ENCODE measurements at regions not wholly inside any gene's neighbourhood (a gene's known extent, or its start where the extent isn't known, plus 50 kb on each side); places are given as distances from the start of the nearest gene placed in this dataset.

GRCh38 chr2:204453730-204454167 lies 91.5 kb upstream of the PARD3B start:
- Histone ChIP-seq H3K9me3 (ENCODE audit: low read length) (no peaks in the 10 kb centered on the region), H3K79me2 (ENCODE audit: insufficient read depth, low read length) (no peaks in the 10 kb centered on the region), H3F3A (ENCODE audit: insufficient read depth, low read length) (no peaks in the 10 kb centered on the region), H2AFZ (ENCODE audit: low read length) (no peak overlapping the region), H4K20me1 (ENCODE audit: insufficient read depth, low read length) (no peaks in the 10 kb centered on the region), H3K4me1 (ENCODE audit: insufficient read depth, low read length, severe bottlenecking) (no peaks in the 10 kb centered on the region), H3K4me2 (ENCODE audit: low read length) (no peak overlapping the region), H3K36me3 (ENCODE audit: insufficient read depth, low read length) (no peaks in the 10 kb centered on the region), H3K9ac (ENCODE audit: low read length) (no peak overlapping the region), H3K27me3 (ENCODE audit: insufficient read depth, low read length) (no peaks in the 10 kb centered on the region), H3K9me2 (ENCODE audit: low read depth, low read length) (no peaks in the 10 kb centered on the region), H3K27ac (ENCODE audit: low read depth, low read length, poor library complexity, severe bottlenecking) (no peak overlapping the region), H3K4me3 (ENCODE audit: low read depth, low read length, poor library complexity, severe bottlenecking) (no peak overlapping the region)
- no peak for TF ChIP-seq EZH2 (IDR thresholded peaks at IDR 0.05; ENCODE audit: borderline replicate concordance, low read length)
- no peak for TF ChIP-seq CTCF (IDR thresholded peaks at IDR 0.05; ENCODE audit: low read length)

GRCh38 chr2:204454672-204455380 lies 90.4 kb upstream of the PARD3B start:
- no peak overlapping the region for H2AFZ ChIP-seq (ENCODE audit: low read length)
- no peaks in the 10 kb centered on the region for H3K4me1 ChIP-seq (ENCODE audit: insufficient read depth, low read length, severe bottlenecking)
- no peak overlapping the region for H3K27ac ChIP-seq (ENCODE audit: low read depth, low read length, poor library complexity, severe bottlenecking)

GRCh38 chr2:204468746-204469429 lies 76.4 kb upstream of the PARD3B start:
- H3K4me3 ChIP-seq (ENCODE audit: low read depth, low read length, poor library complexity, severe bottlenecking) = no peak overlapping the region
- no peak for TF ChIP-seq CTCF (IDR thresholded peaks at IDR 0.05; ENCODE audit: low read length)
- no peak for TF ChIP-seq EZH2 (IDR thresholded peaks at IDR 0.05; ENCODE audit: borderline replicate concordance, low read length)
- no peaks in the 10 kb centered on the region for H3K79me2 ChIP-seq (ENCODE audit: insufficient read depth, low read length)
- H3K27me3 ChIP-seq (ENCODE audit: insufficient read depth, low read length) = no peaks in the 10 kb centered on the region
- no peaks in the 10 kb centered on the region for H3K9me3 ChIP-seq (ENCODE audit: low read length)
- no peaks in the 10 kb centered on the region for H4K20me1 ChIP-seq (ENCODE audit: insufficient read depth, low read length)
- no peak overlapping the region for H2AFZ ChIP-seq (ENCODE audit: low read length)
- H3K4me2 ChIP-seq (ENCODE audit: low read length) = no peak overlapping the region
- no peak overlapping the region for H3K9ac ChIP-seq (ENCODE audit: low read length)
- no peaks in the 10 kb centered on the region for H3K9me2 ChIP-seq (ENCODE audit: low read depth, low read length)
- no peaks in the 10 kb centered on the region for H3K4me1 ChIP-seq (ENCODE audit: insufficient read depth, low read length, severe bottlenecking)
- H3K36me3 ChIP-seq (ENCODE audit: insufficient read depth, low read length) = no peaks in the 10 kb centered on the region
- no peaks in the 10 kb centered on the region for H3F3A ChIP-seq (ENCODE audit: insufficient read depth, low read length)
- no peak overlapping the region for H3K27ac ChIP-seq (ENCODE audit: low read depth, low read length, poor library complexity, severe bottlenecking)

More at GRCh38 chr2:204454672-204455380, 90.4 kb upstream of the PARD3B start:
- Histone ChIP-seq H3F3A (ENCODE audit: insufficient read depth, low read length) (no peaks in the 10 kb centered on the region), H3K79me2 (ENCODE audit: insufficient read depth, low read length) (no peaks in the 10 kb centered on the region), H3K36me3 (ENCODE audit: insufficient read depth, low read length) (no peaks in the 10 kb centered on the region), H3K9me3 (ENCODE audit: low read length) (no peaks in the 10 kb centered on the region), H3K9ac (ENCODE audit: low read length) (no peak overlapping the region), H4K20me1 (ENCODE audit: insufficient read depth, low read length) (no peaks in the 10 kb centered on the region), H3K9me2 (ENCODE audit: low read depth, low read length) (no peaks in the 10 kb centered on the region), H3K27me3 (ENCODE audit: insufficient read depth, low read length) (no peaks in the 10 kb centered on the region), H3K4me2 (ENCODE audit: low read length) (no peak overlapping the region), H3K4me3 (ENCODE audit: low read depth, low read length, poor library complexity, severe bottlenecking) (no peak overlapping the region)
- no peak for TF ChIP-seq CTCF (IDR thresholded peaks at IDR 0.05; ENCODE audit: low read length)
- TF ChIP-seq EZH2 (IDR thresholded peaks at IDR 0.05; ENCODE audit: borderline replicate concordance, low read length) = no peak
